ENCODE measurements at regions not wholly inside any gene's neighbourhood (a gene's known extent, or its start where the extent isn't known, plus 50 kb on each side); places are given as distances from the start of the nearest gene placed in this dataset.

DNA sequence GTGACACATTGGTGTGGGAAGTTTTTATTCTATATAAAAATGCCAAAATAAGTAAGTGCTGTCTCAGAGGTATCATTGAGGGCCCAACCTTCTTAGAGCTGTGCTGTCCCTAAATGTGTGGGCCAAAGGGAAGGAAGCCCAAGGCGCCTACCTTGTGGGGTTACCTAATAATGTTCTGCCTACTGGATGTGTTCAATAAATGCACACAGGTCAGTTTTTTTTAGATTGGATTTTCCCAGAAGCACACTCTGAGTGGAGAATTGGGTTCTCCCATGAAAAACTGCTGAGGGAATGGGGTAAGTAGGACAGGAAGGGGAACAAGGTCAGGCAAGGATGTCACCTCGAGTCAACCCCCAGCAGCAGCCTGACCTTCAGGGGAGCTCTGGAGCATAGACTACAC lies 168.7 kb upstream of the FRMD4B start:
- no peak for DNase-seq (ENCODE audit: low spot score)
- H3K27me3 ChIP-seq (ENCODE audit: control insufficient read depth in 3 of 3, insufficient read depth in 3 of 3, low read depth in 1 of 3, low read length in 3 of 3), result no peaks in the 10 kb centered on the region
- H4K91ac ChIP-seq (ENCODE audit: low read depth, low read length, poor library complexity), result no peak overlapping the region

GRCh38 chr3:69553888-69554287 lies 168.0 kb upstream of the FRMD4B start:
- Histone ChIP-seq H3K4me2 (ENCODE audit: insufficient read depth, low read length, poor library complexity, severe bottlenecking) (no peak overlapping the region), H4K91ac (ENCODE audit: low read depth, low read length, poor library complexity) (no peak overlapping the region), H3K23ac (ENCODE audit: low read depth, low read length, poor library complexity) (no peak overlapping the region), H2AFZ (ENCODE audit: low read length) (no peak overlapping the region), H3K4ac (ENCODE audit: low read length) (no peak overlapping the region), H3K36me3 (replicated peaks in 1 of 2; ENCODE audit: control insufficient read depth in 2 of 2, insufficient read depth in 2 of 2, low read length in 2 of 2) (no peaks in the 10 kb centered on the region), H2BK12ac (ENCODE audit: low read length) (no peak overlapping the region), H3K4me3 (ENCODE audit: low read length in 2 of 2) (no peak overlapping the region), H2BK5ac (ENCODE audit: low read length) (no peak overlapping the region), H3K18ac (ENCODE audit: low read length) (no peak overlapping the region), H2BK120ac (ENCODE audit: low read depth, low read length) (no peak overlapping the region), H2AK5ac (ENCODE audit: low read depth, low read length) (no peak overlapping the region), H4K8ac (ENCODE audit: low read depth, low read length) (no peak overlapping the region), H3K9ac (ENCODE audit: low read depth, low read length, poor library complexity) (no peak overlapping the region), H3K4me1 (ENCODE audit: control insufficient read depth in 2 of 2, insufficient read depth in 1 of 2, low read depth in 1 of 2, low read length in 2 of 2) (no peaks in the 10 kb centered on the region), H3K9me3 (replicated peaks in 1 of 2; ENCODE audit: control insufficient read depth in 2 of 2, insufficient read depth in 1 of 2, low read depth in 1 of 2, low read length in 2 of 2) (no peaks in the 10 kb centered on the region), H2BK15ac (ENCODE audit: low read length) (no peak overlapping the region), H3K14ac (ENCODE audit: low read length) (no peak overlapping the region), H3K79me1 (ENCODE audit: low read depth, low read length) (no peaks in the 10 kb centered on the region), H3K27ac (replicated peaks; ENCODE audit: low read length) (no peak overlapping the region), H3K27me3 (ENCODE audit: control insufficient read depth in 3 of 3, insufficient read depth in 3 of 3, low read depth in 1 of 3, low read length in 3 of 3) (no peaks in the 10 kb centered on the region)
- no CpG with 5 or more reads among the region's 4 CpGs for whole genome bisulfite sequencing, 2 donors (ENCODE audit: extremely low coverage in 2 of 2, insufficient read length in 2 of 2, insufficient replicate concordance in 1 of 2)
- no peak for DNase-seq (ENCODE audit: low spot score)

More for the DNA sequence above, 168.7 kb upstream of the FRMD4B start:
- no peak overlapping the region for H3K14ac ChIP-seq (ENCODE audit: low read length)
- no peak overlapping the region for H2BK15ac ChIP-seq (ENCODE audit: low read length)
- no peak overlapping the region for H3K23ac ChIP-seq (ENCODE audit: low read depth, low read length, poor library complexity)
- H3K4me3 ChIP-seq (ENCODE audit: low read length in 2 of 2), result no peak overlapping the region
- no CpG with 5 or more reads among the region's 2 CpGs for WGBS, 2 donors (ENCODE audit: extremely low coverage in 2 of 2, insufficient read length in 2 of 2, insufficient replicate concordance in 1 of 2)
- H3K18ac ChIP-seq (ENCODE audit: low read length), result no peak overlapping the region
- no peak overlapping the region for H2BK5ac ChIP-seq (ENCODE audit: low read length)
- H3K79me1 ChIP-seq (ENCODE audit: low read depth, low read length), result no peaks in the 10 kb centered on the region
- no peak overlapping the region for H3K4me2 ChIP-seq (ENCODE audit: insufficient read depth, low read length, poor library complexity, severe bottlenecking)
- no peaks in the 10 kb centered on the region for H3K9me3 ChIP-seq (replicated peaks in 1 of 2; ENCODE audit: control insufficient read depth in 2 of 2, insufficient read depth in 1 of 2, low read depth in 1 of 2, low read length in 2 of 2)
- H2AFZ ChIP-seq (ENCODE audit: low read length), result no peak overlapping the region
- H2BK120ac ChIP-seq (ENCODE audit: low read depth, low read length), result no peak overlapping the region
- H4K8ac ChIP-seq (ENCODE audit: low read depth, low read length), result no peak overlapping the region
- no peak overlapping the region for H3K4ac ChIP-seq (ENCODE audit: low read length)
- no peaks in the 10 kb centered on the region for H3K4me1 ChIP-seq (ENCODE audit: control insufficient read depth in 2 of 2, insufficient read depth in 1 of 2, low read depth in 1 of 2, low read length in 2 of 2)
- no peak overlapping the region for H3K27ac ChIP-seq (replicated peaks; ENCODE audit: low read length)
- no peak overlapping the region for H2AK5ac ChIP-seq (ENCODE audit: low read depth, low read length)
- H2BK12ac ChIP-seq (ENCODE audit: low read length), result no peak overlapping the region
- H3K9ac ChIP-seq (ENCODE audit: low read depth, low read length, poor library complexity), result no peak overlapping the region
- no peaks in the 10 kb centered on the region for H3K36me3 ChIP-seq (replicated peaks in 1 of 2; ENCODE audit: control insufficient read depth in 2 of 2, insufficient read depth in 2 of 2, low read length in 2 of 2)

GRCh38 chr3:69547461-69547880 lies 161.6 kb upstream of the FRMD4B start:
- no peak overlapping the region for H4K91ac ChIP-seq (ENCODE audit: low read depth, low read length, poor library complexity)
- H3K4me1 ChIP-seq (ENCODE audit: control insufficient read depth in 2 of 2, insufficient read depth in 1 of 2, low read depth in 1 of 2, low read length in 2 of 2), result no peaks in the 10 kb centered on the region
- H3K27ac ChIP-seq (replicated peaks; ENCODE audit: low read length), result no peak overlapping the region
- no CpG with 5 or more reads among the region's 6 CpGs for WGBS, 2 donors (ENCODE audit: extremely low coverage in 2 of 2, insufficient read length in 2 of 2, insufficient replicate concordance in 1 of 2)
- H2BK120ac ChIP-seq (ENCODE audit: low read depth, low read length), result no peak overlapping the region
- no peak overlapping the region for H3K4me2 ChIP-seq (ENCODE audit: insufficient read depth, low read length, poor library complexity, severe bottlenecking)
- no peak for DNase-seq (ENCODE audit: low spot score)
- no peak overlapping the region for H3K4ac ChIP-seq (ENCODE audit: low read length)
- H2AFZ ChIP-seq (ENCODE audit: low read length), result no peak overlapping the region
- H3K23ac ChIP-seq (ENCODE audit: low read depth, low read length, poor library complexity), result no peak overlapping the region
- no peak overlapping the region for H3K4me3 ChIP-seq (ENCODE audit: low read length in 2 of 2)
- H2BK5ac ChIP-seq (ENCODE audit: low read length), result no peak overlapping the region
- H4K8ac ChIP-seq (ENCODE audit: low read depth, low read length), result no peak overlapping the region
- H2BK15ac ChIP-seq (ENCODE audit: low read length), result no peak overlapping the region
- H2BK12ac ChIP-seq (ENCODE audit: low read length), result no peak overlapping the region
- H2AK5ac ChIP-seq (ENCODE audit: low read depth, low read length), result no peak overlapping the region
- H3K14ac ChIP-seq (ENCODE audit: low read length), result no peak overlapping the region
- no peaks in the 10 kb centered on the region for H3K79me1 ChIP-seq (ENCODE audit: low read depth, low read length)
- H3K36me3 ChIP-seq (replicated peaks in 1 of 2; ENCODE audit: control insufficient read depth in 2 of 2, insufficient read depth in 2 of 2, low read length in 2 of 2), result no peaks in the 10 kb centered on the region
- no peak overlapping the region for H3K9ac ChIP-seq (ENCODE audit: low read depth, low read length, poor library complexity)
- H3K27me3 ChIP-seq (ENCODE audit: control insufficient read depth in 3 of 3, insufficient read depth in 3 of 3, low read depth in 1 of 3, low read length in 3 of 3), result peaks cover 0 to 20% (median 0%) of the 10 kb centered on the region in 3 experiments
- no peak overlapping the region for H3K18ac ChIP-seq (ENCODE audit: low read length)
- no peaks in the 10 kb centered on the region for H3K9me3 ChIP-seq (replicated peaks in 1 of 2; ENCODE audit: control insufficient read depth in 2 of 2, insufficient read depth in 1 of 2, low read depth in 1 of 2, low read length in 2 of 2)

GRCh38 chr3:69542805-69543429 lies 157.0 kb upstream of the FRMD4B start:
- Histone ChIP-seq H2AK5ac (ENCODE audit: low read depth, low read length) (no peak overlapping the region), H3K4me2 (ENCODE audit: insufficient read depth, low read length, poor library complexity, severe bottlenecking) (peak overlapping the region; percentile 87), H3K27me3 (ENCODE audit: control insufficient read depth in 3 of 3, insufficient read depth in 3 of 3, low read depth in 1 of 3, low read length in 3 of 3) (peaks cover 0 to 47% (median 0%) of the 10 kb centered on the region in 3 experiments), H2BK5ac (ENCODE audit: low read length) (peak overlapping the region; percentile 32), H3K36me3 (replicated peaks in 1 of 2; ENCODE audit: control insufficient read depth in 2 of 2, insufficient read depth in 2 of 2, low read length in 2 of 2) (no peaks in the 10 kb centered on the region), H4K91ac (ENCODE audit: low read depth, low read length, poor library complexity) (no peak overlapping the region), H3K9ac (ENCODE audit: low read depth, low read length, poor library complexity) (peak overlapping the region; percentile 80), H2BK120ac (ENCODE audit: low read depth, low read length) (peak overlapping the region; percentile 85), H3K4me3 (ENCODE audit: low read length in 2 of 2) (peak overlapping the region in 1 of 2 donors; percentile 91), H2AFZ (ENCODE audit: low read length) (peak overlapping the region; percentile 78), H3K4ac (ENCODE audit: low read length) (no peak overlapping the region), H2BK12ac (ENCODE audit: low read length) (no peak overlapping the region), H4K8ac (ENCODE audit: low read depth, low read length) (no peak overlapping the region), H3K14ac (ENCODE audit: low read length) (no peak overlapping the region), H3K18ac (ENCODE audit: low read length) (peak overlapping the region; percentile 99), H3K79me1 (ENCODE audit: low read depth, low read length) (no peaks in the 10 kb centered on the region), H3K9me3 (replicated peaks in 1 of 2; ENCODE audit: control insufficient read depth in 2 of 2, insufficient read depth in 1 of 2, low read depth in 1 of 2, low read length in 2 of 2) (no peaks in the 10 kb centered on the region), H3K4me1 (ENCODE audit: control insufficient read depth in 2 of 2, insufficient read depth in 1 of 2, low read depth in 1 of 2, low read length in 2 of 2) (peaks cover 0 to 3% of the 10 kb centered on the region in 2 donors), H2BK15ac (ENCODE audit: low read length) (peak overlapping the region; percentile 91), H3K23ac (ENCODE audit: low read depth, low read length, poor library complexity) (no peak overlapping the region), H3K27ac (replicated peaks; ENCODE audit: low read length) (no peak overlapping the region)
- no CpG with 5 or more reads among the region's 19 CpGs for WGBS, 2 donors (ENCODE audit: extremely low coverage in 2 of 2, insufficient read length in 2 of 2, insufficient replicate concordance in 1 of 2)
- no peak for DNase-seq (ENCODE audit: low spot score)
